DND-41 (cell line): ENCODE measurements at regions not wholly inside any gene's neighbourhood (a gene's known extent, or its start where the extent isn't known, plus 50 kb on each side); places are given as distances from the start of the nearest gene placed in this dataset.

Source experiments
- ATAC-seq: fragments of 200-7000 bp; cut with Tn5 transposase; 3 replicates; pipeline ENCODE4 v1.9.1; 2021; ENCODE audit warnings: low read depth; ENCODE audit not compliant: insufficient read depth
- DNase-seq: peaks from one replicate; pipeline ENCODE4 v3.0.0-alpha.2; 2020
- H2AFZ ChIP-seq: 2 replicates; pipeline ENCODE4 v1.6.0; 2012; ENCODE audit warnings: low read depth, low read length
- H3K27ac ChIP-seq: 2 replicates; pipeline ENCODE4 v1.5.1; 2012; ENCODE audit warnings: low read length, inconsistent platforms
- H3K27me3 ChIP-seq: fragments of 200-600 bp; sonication (generic); 2 replicates; pipeline ENCODE4 v1.6.0; 2012; ENCODE audit warnings: low read length, mild to moderate bottlenecking, inconsistent platforms; ENCODE audit not compliant: insufficient read depth, poor library complexity
- H3K36me3 ChIP-seq: 2 replicates; pipeline ENCODE4 v1.5.1; 2012; ENCODE audit warnings: low read length, inconsistent platforms; ENCODE audit not compliant: insufficient read depth
- H3K4me1 ChIP-seq: 2 replicates; pipeline ENCODE4 v1.5.1; 2012; ENCODE audit warnings: mild to moderate bottlenecking, low read length; ENCODE audit not compliant: insufficient read depth
- H3K4me2 ChIP-seq: 2 replicates; pipeline ENCODE4 v1.6.0; 2012; ENCODE audit warnings: mild to moderate bottlenecking, moderate library complexity, low read length, inconsistent platforms; ENCODE audit not compliant: insufficient read depth
- H3K4me3 ChIP-seq, 2 experiments: fragments of 200-600 bp in 1 of 2; shearing (Covaris generic) in 1 of 2; 2 replicates each; pipeline ENCODE4 v1.5.1; 2012 to 2016; ENCODE audit warnings: inconsistent platforms in 2 of 2, low read length in 2 of 2, mild to moderate bottlenecking in 2 of 2, low read depth in 1 of 2, moderate library complexity in 1 of 2
- H3K79me2 ChIP-seq: 2 replicates; pipeline ENCODE4 v1.6.0; 2012; ENCODE audit warnings: low read length, inconsistent platforms; ENCODE audit not compliant: insufficient read depth
- H3K9ac ChIP-seq: 2 replicates; pipeline ENCODE4 v1.6.0; 2012; ENCODE audit warnings: low read depth, mild to moderate bottlenecking, inconsistent platforms, low read length, moderate library complexity
- H3K9me3 ChIP-seq: 2 replicates; pipeline ENCODE4 v1.5.1; 2012; ENCODE audit warnings: low read length, moderate library complexity, mild to moderate bottlenecking, inconsistent platforms; ENCODE audit not compliant: insufficient read depth, severe bottlenecking
- H4K20me1 ChIP-seq: 2 replicates; pipeline ENCODE4 v1.6.0; 2012; ENCODE audit warnings: low read length; ENCODE audit not compliant: insufficient read depth
- EZH2 ChIP-seq: IDR thresholded peaks from 3 replicates; pipeline ENCODE4 v1.6.1; 2012; ENCODE audit warnings: borderline replicate concordance, low read depth, mild to moderate bottlenecking, moderate library complexity, low read length, inconsistent platforms; ENCODE audit not compliant: severe bottlenecking
- TF ChIP-seq, protein P1 (sequence below): IDR thresholded peaks from 2 replicates; pipeline ENCODE4 v1.5.1; 2012; ENCODE audit warnings: borderline replicate concordance, low read length, moderate library complexity, mild to moderate bottlenecking; ENCODE audit not compliant: poor library complexity, severe bottlenecking; ENCODE audit errors: extremely low read depth

DNA sequence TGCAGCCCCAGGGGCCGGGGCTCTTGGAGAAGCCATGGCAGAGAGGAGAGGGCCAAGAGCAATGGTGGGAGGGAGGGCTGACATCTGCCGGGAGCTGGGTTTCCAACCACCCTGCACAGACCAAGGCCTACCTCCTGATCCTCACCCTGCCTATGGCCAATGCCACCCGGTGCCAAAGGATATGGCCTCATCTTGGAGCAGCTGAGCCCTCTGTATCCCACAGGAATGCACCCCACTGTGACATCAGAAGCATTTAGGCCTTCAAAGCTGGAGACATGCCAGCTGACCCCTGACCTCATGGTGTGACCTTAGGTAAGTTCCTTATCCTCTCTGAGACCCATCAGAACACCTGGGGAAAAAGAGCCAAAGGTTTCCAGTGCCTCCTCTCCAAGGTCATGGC lies 113.6 kb upstream of the ZMIZ1 start:
- DNase-seq (no peak), ATAC-seq (no peak)
- Histone ChIP-seq H3K4me1 (no peaks in the 10 kb centered on the region), H3K27me3 (peaks cover 4% of the 10 kb centered on the region), H3K36me3 (no peaks in the 10 kb centered on the region), H3K27ac (no peak overlapping the region), H3K9ac (no peak overlapping the region), H3K9me3 (no peaks in the 10 kb centered on the region), H3K4me2 (no peak overlapping the region), H3K79me2 (no peaks in the 10 kb centered on the region), H3K4me3 (no peak overlapping the region), H4K20me1 (peaks cover 3% of the 10 kb centered on the region; the same call in 1 of the 2 replicates), H2AFZ (no peak overlapping the region)
- TF ChIP-seq EZH2 = no peak
- TF ChIP-seq, protein P1, sequence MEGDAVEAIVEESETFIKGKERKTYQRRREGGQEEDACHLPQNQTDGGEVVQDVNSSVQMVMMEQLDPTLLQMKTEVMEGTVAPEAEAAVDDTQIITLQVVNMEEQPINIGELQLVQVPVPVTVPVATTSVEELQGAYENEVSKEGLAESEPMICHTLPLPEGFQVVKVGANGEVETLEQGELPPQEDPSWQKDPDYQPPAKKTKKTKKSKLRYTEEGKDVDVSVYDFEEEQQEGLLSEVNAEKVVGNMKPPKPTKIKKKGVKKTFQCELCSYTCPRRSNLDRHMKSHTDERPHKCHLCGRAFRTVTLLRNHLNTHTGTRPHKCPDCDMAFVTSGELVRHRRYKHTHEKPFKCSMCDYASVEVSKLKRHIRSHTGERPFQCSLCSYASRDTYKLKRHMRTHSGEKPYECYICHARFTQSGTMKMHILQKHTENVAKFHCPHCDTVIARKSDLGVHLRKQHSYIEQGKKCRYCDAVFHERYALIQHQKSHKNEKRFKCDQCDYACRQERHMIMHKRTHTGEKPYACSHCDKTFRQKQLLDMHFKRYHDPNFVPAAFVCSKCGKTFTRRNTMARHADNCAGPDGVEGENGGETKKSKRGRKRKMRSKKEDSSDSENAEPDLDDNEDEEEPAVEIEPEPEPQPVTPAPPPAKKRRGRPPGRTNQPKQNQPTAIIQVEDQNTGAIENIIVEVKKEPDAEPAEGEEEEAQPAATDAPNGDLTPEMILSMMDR = no peak

DNA sequence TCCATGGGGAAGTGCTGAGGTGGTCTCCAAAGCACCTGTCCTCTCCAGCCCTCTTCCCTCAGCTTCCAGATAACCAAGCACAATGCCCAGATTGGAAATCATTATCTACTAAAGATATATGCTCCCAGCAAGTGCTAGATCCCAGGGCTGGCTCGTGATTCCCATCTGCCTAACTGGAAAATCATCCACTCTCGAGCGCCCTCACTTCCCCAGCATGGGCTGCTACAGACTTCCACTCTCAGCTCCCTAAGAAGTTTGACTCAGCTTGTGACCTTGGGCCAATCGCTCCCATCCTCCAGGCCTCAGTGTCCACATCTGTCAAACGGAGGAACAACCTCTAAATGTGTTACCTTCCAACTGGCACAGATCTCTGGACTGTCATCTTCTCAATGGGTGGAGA lies 112.4 kb upstream of the ZMIZ1 start:
- no peak for TF ChIP-seq EZH2
- TF ChIP-seq, protein P1 = no peak
- no peaks in the 10 kb centered on the region for H3K79me2 ChIP-seq

DNA sequence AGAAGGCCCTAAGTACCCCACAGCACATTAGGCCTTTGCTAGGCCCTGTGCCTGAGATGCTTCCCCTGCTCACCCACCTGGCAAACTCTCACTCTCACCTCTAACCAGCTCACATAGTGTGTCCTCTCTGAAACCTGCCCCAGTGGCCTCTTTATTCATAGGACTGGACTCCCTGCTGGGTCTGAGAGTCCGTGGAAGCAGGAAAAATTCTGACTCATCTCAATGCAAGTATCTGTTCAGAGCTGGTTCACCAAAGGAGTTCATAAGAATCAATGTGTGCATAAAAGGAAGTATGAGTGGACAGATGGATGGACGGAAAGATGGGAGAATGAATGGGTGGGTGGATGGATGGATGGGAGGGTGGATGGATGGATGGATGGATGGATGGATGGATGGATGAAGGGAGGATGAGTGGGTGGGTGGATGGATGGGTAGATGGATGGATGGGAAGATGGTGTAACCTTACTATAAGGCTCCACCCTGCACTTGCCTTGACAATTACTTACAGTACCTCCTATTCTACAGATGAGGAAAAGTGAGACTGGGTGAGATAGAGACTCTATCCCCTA lies 111.2 kb upstream of the ZMIZ1 start:
- ATAC-seq = no peak
- H2AFZ ChIP-seq = no peak overlapping the region

More for the DNA sequence above, 112.4 kb upstream of the ZMIZ1 start:
- Histone ChIP-seq H4K20me1 (peaks cover 3% of the 10 kb centered on the region; the same call in 1 of the 2 replicates), H3K27ac (no peak overlapping the region), H2AFZ (no peak overlapping the region), H3K36me3 (no peaks in the 10 kb centered on the region), H3K9me3 (no peaks in the 10 kb centered on the region), H3K9ac (no peak overlapping the region), H3K4me1 (no peaks in the 10 kb centered on the region), H3K27me3 (peaks cover 4% of the 10 kb centered on the region), H3K4me3 (no peak overlapping the region), H3K4me2 (no peak overlapping the region)
- DNase-seq = no peak
- no peak for ATAC-seq

More for the DNA sequence above, 111.2 kb upstream of the ZMIZ1 start:
- no peak for TF ChIP-seq EZH2
- TF ChIP-seq, protein P1 = no peak
- no peak overlapping the region for H3K4me2 ChIP-seq
- no peaks in the 10 kb centered on the region for H3K4me1 ChIP-seq
- DNase-seq = no peak
- H3K9ac ChIP-seq = no peak overlapping the region
- no peaks in the 10 kb centered on the region for H3K36me3 ChIP-seq
- no peaks in the 10 kb centered on the region for H3K9me3 ChIP-seq
- no peaks in the 10 kb centered on the region for H3K79me2 ChIP-seq
- H3K4me3 ChIP-seq = no peak overlapping the region
- peaks cover 6% of the 10 kb centered on the region for H3K27me3 ChIP-seq
- no peak overlapping the region for H3K27ac ChIP-seq
- peaks cover 3% of the 10 kb centered on the region; the same call in 1 of the 2 replicates for H4K20me1 ChIP-seq
